ENCODE measurements at regions not wholly inside any gene's neighbourhood (a gene's known extent, or its start where the extent isn't known, plus 50 kb on each side); places are given as distances from the start of the nearest gene placed in this dataset.

GRCh38 chr6:150668900-150669302 lies 69.2 kb downstream of the PLEKHG1 start:
- no peak for DNase-seq (ENCODE audit: extremely low spot score)
- ChIA-PET POLR2A (no interaction called here), CTCF (no interaction called here)
- no peak for TF ChIP-seq CTCF (IDR thresholded peaks at IDR 0.05; ENCODE audit: control extremely low read depth, extremely low read depth, low read depth, missing control alignments)

- no peak for DNase-seq (ENCODE audit: extremely low spot score)
- POLR2A ChIA-PET, result no interaction called here
- no peak for TF ChIP-seq CTCF (IDR thresholded peaks at IDR 0.05; ENCODE audit: control extremely low read depth, extremely low read depth, low read depth, missing control alignments)
- CTCF ChIA-PET, result no interaction called here
Observed at GRCh38 chr6:150670311-150670710, 70.6 kb downstream of the PLEKHG1 start.

- no peak for DNase-seq (ENCODE audit: extremely low spot score)
- TF ChIP-seq CTCF (IDR thresholded peaks at IDR 0.05; ENCODE audit: control extremely low read depth, extremely low read depth, low read depth, missing control alignments), result no peak
- CTCF ChIA-PET, result interaction anchor here (1.2 to 1.6 kb wide), 2 partner anchors 12 to 14 kb away, joined by 3 to 5 read pairs; no protein-coding TSS in a partner anchor
- POLR2A ChIA-PET, result no interaction called here
Observed at GRCh38 chr6:150672800-150673199, 73.1 kb downstream of the PLEKHG1 start.

GRCh38 chr6:150673720-150674346 lies 74.1 kb downstream of the PLEKHG1 start:
- TF ChIP-seq CTCF (IDR thresholded peaks at IDR 0.05; ENCODE audit: control extremely low read depth, extremely low read depth, low read depth, missing control alignments), result no peak
- POLR2A ChIA-PET, result no interaction called here
- no peak for DNase-seq (ENCODE audit: extremely low spot score)
- CTCF ChIA-PET, result interaction anchor here (0.7 to 1.6 kb wide), 5 partner anchors 12 to 68 kb away, joined by 3 to 5 read pairs (median 3); no protein-coding TSS in a partner anchor

DNA sequence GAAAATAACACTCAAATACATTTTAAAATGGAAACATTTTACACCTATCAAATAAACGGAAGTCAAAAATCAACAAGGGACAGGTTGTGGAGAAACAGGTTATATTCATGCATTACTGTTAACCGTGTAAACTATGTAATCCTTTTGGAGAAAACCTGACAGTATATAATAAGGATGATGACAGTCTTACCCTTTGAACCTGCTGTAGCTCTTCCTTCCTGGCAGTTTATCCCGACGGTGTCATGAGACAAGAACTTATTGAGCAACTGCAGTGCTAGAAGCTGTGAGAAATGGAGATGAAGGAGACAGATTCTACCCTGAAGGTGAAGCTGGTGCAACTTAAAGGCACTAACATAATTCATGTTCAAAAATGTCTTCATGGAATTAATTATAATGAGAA lies 76.7 kb downstream of the PLEKHG1 start:
- CTCF ChIA-PET, result interaction anchor here (0.6 kb wide), 1 partner anchor 10 kb away, joined by 3 read pairs; no protein-coding TSS in a partner anchor
- DNase-seq (ENCODE audit: extremely low spot score), result no peak
- POLR2A ChIA-PET, result no interaction called here
- no peak for TF ChIP-seq CTCF (IDR thresholded peaks at IDR 0.05; ENCODE audit: control extremely low read depth, extremely low read depth, low read depth, missing control alignments)

- ChIA-PET POLR2A (no interaction called here), CTCF (interaction anchor here (0.6 kb wide), 1 partner anchor 10 kb away, joined by 3 read pairs; no protein-coding TSS in a partner anchor)
- no peak for DNase-seq (ENCODE audit: extremely low spot score)
- TF ChIP-seq CTCF (IDR thresholded peaks at IDR 0.05; ENCODE audit: control extremely low read depth, extremely low read depth, low read depth, missing control alignments), result no peak
Observed at GRCh38 chr6:150676772-150677171, 77.1 kb downstream of the PLEKHG1 start.
